Cerebellar cortex (tissue), 1 donor: ENCODE measurements at regions not wholly inside any gene's neighbourhood (a gene's known extent, or its start where the extent isn't known, plus 50 kb on each side); places are given as distances from the start of the nearest gene placed in this dataset.

Experiments used
- DNase-seq: peaks from one replicate; pipeline ENCODE4 v3.0.0-alpha.2; 2015; ENCODE audit warnings: low spot score

DNA sequence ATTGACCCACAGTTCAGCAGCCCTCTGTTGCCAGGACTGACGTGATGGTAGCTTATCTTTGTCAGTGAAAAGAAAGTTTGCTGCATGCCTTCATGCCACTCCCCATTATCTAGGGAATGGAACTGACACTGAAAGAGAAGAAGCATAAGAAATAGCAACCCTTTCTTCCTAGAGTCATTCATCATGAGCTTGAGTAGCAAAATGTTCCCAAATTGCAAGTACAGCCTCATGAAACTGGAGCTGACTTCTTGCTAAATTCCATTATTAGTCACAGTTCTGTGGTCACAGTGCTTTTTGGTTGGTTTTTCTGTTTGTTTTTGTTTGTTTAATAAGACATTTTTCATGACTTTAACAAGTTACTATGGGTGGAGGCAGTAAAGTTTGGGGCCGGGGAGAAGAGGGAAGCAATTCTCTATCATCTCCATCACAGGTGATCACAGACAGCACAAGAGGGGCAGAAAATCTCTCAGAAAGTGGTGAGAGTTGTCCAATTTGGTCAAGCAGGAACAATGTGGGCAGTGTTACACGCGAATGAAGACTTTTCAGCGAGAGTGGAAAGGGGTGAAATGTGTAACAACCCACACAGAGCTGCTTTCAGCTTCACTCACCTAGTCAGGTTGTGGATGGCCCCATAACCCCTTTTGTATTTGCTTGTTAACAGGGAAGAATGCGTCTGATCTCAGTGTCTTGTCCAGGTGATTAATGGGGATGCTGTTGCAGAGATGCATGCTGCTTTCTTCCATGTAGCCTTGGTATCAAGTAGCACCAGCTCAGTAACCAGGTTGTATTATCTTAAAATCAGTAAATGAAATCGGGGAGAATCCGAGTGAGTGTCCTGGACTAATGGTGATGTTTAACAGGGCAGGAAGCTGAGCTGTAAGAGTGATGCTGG lies 440.4 kb downstream of the DMRT2 start:
- DNase-seq, result no peak

DNA sequence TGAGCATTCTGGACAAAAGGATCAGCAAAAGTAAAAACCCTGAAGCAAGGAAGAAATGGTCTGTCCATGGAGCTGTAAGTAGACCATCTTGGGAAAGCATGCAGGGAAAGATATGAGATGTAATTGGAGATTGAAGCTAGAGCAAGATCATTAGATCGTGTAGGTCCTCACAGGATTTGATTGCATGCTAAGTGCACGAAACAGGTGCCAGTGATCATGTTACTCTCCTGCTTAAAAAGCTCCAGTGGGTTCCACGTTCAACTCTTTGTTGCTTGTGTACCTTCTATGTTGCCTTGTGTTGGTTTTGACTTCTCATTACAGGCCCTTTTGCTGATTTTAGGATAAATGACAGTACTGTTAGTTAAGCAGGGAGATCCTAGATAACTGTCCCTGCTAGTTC lies 442.0 kb downstream of the DMRT2 start:
- DNase-seq, result no peak

DNA sequence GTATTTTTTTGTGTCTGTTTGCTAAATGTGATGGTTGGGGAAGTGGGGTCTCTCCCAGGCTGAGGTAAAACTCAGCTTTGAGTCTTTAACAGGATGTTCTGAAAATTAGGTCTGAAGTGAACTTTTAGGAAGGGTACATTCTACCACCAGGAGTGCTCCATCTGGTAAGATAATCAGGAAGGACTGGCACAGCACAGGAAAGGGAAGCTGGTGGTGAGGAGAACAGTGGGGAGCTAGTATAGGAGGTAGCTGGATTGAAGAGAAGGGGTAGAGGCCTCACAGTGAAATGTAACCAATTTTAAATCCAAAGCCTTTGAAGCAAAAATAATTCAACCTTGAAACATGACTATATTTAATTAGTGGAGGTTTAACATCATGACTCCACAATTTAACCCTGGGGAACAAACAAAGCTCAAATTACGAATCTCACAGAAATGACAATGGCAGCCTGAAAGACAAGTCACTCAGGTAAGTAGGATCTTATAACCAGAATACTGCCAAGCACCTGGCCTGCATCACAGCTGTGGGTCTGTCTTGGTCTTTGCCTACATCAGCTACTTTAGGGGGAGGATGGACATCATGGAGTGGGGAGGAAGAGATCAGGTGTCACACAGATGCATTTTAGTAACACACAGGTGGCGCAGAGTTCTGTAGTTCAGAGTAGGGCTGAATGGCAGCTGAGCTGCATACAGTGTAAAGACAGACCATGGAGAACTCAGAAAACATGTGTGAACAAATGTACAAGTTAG lies 445.3 kb downstream of the DMRT2 start:
- DNase-seq, result no peak

DNA sequence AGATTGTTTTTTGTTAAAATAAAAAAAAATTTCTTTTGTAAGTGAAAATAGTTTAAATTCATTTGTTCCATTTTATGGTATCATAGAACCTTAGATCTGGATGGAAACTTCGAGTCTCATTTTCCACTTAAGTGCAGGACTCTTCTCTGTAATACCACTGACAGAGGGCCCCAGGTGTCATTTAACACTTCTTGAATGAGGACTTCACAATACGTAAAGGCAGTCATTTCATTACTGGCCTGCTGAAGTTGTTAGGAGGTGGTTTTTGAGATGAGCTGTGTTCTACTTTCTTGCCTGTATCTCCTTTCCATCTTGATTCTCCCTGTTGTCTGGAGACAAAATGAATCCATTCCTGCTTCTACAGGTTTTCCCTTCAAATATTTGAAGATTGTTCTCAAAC lies 455.3 kb downstream of the DMRT2 start:
- no peak for DNase-seq

DNA sequence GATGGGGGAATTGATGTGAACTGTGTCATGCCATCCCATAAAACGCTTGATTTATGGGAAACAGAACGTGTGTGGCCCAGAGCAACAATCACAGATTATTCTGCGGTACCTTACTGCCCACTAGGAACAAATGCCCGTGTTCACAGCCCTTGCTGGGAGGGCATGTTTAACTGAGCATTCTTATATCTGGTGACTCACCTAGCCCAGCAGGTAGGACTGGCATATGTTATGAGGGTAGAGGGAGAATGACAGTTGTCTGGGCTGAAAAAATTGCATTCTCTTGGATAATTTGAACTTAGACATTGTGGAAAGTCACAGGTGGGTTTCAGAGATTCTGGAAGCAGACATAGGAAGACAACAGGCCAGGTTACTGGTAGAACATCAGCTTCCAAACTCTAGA lies 460.6 kb downstream of the DMRT2 start:
- no peak for DNase-seq

DNA sequence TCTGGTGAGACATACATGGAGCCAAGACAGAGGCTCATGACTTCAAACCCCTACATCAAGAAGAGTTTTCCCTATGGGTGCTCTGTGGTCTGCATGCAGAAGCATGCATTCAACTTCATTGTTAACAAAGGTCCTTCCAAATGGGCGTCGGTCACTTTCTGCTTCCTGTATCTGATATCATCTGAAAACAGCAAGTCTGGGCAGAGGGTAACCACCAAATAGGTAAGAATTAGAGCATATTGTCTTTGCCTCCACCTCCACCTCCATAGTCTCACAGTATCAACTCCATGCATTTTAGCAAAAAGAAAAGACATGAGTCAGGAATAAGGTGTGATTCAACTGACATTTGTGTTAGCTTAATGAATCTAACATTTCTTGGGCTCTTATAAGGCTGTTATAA lies 462.9 kb downstream of the DMRT2 start:
- DNase-seq, result no peak

DNA sequence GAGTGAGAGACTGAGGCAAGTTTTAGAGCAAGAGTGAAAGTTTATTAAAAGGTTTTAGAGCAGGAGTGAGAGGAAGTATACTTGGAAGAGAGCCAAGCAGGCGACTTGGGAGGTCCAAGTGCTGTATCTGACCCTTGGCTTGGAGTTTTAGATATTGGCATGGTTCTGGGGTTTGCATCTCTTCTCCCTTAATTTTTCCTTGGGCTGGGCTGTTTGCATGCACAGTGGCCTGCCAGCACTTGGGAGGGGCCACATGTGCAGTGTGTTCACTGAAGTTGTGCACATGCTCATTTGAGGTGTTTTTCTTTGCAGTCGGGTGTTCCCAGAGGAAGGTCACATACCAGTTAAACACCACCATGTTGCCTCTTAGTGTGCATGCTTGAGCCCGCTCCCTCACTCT lies 464.1 kb downstream of the DMRT2 start:
- no peak for DNase-seq

DNA sequence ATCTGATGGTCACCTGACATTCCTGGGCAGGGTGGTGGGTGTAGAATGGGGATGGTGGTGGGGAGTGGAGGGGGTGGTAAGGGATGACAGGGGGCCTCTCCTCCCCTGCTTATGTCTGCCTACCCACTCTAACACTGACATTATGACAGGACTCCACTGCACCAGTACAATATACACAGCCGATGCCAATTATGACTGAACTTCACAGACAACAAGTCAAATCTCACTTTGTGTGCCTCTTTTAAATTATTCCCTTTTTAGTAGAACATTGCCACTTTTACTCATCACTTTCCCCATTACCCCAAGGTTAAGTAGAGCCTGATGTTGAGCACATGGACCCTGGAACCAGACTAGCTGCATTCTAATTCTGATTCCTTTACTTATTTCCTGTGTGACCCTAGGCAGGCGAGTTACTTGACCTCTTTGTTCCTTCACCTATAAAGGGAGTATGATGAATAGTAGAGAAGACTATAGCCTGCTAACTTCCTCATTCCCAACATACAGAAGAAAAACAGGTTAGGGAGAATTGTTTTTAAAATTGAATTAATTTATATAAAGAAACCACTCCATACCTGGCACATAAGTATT lies 464.7 kb downstream of the DMRT2 start:
- DNase-seq, result no peak

DNA sequence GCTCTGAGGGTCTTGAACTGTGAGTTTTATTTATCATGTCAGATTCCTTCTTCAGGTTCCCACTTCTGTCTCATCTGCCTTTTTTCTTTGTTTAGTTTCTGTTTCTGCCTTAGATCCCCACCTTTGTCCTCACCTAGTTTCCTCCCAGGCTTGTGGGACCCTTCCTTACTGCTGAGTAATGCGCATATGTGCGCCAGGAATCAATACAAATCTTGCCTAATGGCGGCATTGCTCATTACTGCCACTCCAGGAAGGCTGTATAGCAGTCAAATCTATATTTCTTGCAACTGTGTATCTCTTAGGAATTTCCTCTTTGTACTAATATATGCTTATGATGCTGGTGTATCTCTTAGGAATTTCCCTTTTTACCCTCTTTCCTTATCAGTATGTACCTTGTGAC lies 465.4 kb downstream of the DMRT2 start:
- no peak for DNase-seq

DNA sequence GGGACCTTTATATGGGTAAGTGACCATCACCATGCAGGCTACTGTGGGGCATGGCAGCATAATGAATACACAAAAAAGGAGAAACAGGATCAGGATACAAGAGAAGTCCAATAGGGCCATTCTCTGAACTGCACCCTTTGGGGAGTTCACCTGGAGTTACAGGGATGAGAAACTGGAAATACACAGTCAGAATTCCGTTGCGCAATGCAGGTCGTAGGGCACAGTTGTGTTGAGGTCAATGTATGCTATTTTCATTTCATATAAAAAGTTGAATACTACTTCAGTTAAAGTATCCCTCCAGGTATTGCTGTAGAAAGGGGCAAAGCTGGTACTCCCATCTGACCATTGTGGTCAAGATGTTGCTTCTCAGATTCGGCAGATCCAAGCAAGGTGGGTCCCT lies 471.4 kb downstream of the DMRT2 start:
- DNase-seq, result no peak

DNA sequence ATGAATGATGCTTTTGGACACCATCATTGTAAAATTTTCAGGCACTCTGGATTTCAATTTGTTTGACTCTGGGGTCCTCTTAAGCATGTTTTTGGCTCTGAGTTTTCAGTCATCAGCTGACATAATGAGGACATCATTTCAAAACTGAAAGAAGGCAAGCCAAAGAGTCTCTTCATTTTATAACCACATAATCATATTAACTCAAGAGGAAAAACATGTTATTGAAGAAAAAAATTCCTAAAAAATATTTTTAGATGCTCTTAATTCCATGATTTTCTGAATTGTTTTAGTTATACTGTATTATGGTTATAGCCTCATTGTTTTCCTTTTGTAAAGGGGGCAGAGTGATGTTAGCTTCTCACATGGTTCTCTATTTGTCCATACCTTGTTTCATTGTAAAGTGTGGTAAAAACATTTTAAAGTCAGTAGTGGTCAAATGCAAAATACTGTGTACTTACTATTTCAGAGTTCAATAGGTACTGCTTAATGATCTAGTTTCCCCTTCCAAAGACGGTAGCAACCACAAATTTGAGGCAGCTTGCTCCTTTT lies 472.1 kb downstream of the DMRT2 start:
- no peak for DNase-seq

DNA sequence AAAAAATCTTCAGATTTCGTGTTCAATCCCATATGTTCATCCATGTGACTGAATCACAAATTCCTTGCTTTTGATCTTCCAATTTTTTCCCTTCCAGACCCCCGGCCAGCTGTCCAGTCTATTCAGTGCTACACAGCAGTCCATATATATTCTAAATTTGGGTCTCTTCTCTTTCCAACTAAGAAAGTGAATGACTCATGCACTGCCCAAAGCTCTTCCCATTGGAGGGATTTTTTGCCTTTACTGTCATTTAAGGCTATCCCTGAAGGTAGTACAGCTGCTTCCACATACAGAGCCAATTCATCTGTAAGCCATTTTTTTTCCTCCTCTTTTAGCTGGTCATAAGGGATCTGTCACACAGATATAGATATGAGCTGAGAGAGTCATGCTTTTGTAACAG lies 478.3 kb downstream of the DMRT2 start:
- DNase-seq, result no peak

DNA sequence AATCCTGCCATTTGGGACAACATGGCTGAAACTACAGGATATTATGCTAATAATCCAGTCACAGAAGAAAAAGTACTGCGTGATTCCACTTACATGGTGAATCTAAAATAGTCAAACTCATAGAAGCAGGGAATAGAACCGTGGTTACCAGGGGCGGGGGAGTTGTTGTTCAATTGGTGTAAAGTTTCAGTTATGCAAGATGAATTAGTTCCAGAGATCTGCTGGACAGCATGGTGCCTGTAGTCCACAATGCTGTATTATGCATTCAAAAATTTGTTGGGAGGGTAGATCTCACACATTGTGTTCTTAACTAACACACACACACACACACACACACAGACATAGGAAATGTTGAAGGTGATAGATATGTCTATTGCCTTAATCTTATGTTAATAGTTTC lies 480.5 kb downstream of the DMRT2 start:
- no peak for DNase-seq

DNA sequence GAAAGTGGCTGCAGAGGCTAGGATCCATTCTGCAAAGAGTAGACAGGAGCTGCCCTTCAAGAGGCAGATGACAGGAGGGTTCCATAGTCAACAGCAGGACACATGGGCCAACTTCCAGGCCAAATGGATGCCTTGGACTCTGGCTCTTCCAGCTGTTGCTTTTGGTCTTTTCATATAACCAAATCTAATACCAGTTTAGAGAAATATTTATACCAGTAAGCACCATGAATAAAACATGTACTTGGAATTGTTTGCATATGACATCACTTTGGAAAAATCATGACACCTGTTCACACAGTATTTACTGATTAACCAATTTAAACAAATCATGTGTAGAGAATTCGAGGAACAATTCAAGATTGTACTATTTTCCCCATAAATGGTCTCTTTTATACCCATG lies 481.3 kb downstream of the DMRT2 start:
- no peak for DNase-seq

DNA sequence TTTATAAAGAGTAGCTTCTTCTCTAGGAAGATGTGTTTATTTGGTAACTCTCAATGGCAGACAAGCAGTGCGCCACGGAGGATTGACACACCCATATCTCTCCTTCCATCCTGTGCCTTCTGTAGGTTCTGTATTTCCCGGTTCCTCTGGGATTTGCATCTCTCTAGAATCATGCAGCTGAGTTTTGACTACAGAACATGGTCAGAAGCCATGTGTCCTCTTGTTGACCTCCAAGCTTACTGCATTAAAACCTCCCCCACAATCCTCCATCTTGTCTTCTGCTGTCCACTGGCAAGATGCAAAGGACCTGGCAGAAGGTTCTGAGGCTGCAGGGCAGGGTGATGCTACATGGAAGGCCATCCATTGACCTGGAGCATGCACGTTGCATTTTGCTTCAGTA lies 482.0 kb downstream of the DMRT2 start:
- DNase-seq, result no peak

DNA sequence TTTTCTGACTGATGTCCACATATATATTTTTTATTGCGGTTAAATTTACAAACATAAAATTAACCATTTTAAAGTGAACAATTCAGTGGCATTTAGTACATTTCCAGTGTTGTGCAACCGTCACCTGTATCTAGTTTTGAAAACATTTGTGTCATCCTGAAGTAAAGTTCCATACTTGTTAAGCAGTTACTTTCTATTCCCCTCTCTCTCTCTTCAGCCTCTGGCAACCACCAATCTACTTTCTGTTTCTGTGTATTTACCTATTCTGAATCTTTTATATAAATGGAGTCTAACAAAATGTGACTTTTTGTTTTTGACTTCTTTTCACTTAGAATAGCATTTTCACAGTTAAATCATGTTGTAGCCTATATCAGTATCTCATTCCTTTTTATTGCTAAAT lies 480.1 kb upstream of the SMARCA2 start:
- DNase-seq, result no peak

DNA sequence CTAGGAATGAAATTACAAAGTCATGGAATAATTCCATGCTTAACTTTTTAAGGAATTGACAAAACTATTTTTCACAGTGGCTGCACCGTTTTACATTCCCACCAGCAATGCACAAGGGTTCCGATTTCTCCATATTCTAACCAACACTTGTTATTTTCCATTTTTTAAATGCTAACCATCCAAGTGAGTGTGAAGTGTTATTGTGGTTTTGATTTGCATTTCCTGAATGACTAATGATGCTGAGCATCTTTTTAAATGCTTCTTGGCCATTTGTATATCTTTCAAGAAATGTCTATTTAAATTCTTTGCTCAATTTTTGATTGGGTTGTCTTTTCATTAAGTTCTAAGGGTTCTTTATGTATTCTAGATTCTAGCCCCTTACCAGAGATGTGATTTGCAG lies 479.5 kb upstream of the SMARCA2 start:
- no peak for DNase-seq

DNA sequence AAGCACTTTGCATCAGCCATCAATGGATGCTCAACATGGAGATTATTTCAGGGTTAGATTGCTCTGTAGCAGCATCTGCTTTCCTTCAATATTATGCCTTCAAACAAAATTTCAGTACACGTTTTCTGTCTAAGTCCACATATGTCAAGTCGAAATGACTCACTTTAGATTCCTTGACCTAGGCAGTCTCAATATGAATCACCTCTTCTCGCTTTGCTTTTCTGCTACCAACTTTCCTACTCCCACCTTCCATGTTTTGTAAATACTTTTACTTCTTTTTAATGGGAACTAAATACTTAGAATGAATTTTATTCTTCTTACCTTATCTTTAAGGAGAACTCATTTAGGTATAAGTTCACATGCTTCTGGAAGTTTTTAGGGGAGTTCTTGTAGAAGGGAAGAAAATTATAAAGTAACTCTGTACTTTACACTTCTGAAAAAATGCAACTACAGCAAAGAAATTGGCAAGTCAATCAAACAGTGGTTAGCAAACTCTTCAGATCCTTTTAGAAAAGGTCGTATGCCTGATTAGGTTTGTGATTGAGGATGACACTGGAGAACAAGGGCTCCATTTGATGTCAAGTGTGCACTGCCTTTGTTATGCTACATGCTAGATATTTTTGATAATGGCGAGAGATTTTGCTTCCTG lies 478.5 kb upstream of the SMARCA2 start:
- no peak for DNase-seq

DNA sequence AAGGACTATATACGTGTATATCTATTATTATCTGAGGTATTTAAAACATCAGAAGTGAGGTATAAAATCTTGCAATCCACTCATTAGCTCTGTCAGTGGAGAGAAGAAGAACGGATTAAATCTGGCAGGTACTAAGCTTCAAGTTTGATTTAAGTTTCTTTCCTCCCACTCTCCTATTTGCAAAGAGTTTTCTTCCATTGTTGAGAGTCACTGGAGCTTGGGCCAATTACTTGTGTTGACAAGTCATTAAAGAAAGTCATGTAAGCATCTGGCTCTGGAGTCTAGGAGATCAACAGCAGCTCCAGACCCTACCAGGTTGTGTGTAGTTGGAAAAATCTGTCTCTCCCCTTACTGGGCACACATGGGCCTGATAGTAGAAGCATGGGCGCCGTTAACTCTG lies 476.8 kb upstream of the SMARCA2 start:
- DNase-seq, result no peak

DNA sequence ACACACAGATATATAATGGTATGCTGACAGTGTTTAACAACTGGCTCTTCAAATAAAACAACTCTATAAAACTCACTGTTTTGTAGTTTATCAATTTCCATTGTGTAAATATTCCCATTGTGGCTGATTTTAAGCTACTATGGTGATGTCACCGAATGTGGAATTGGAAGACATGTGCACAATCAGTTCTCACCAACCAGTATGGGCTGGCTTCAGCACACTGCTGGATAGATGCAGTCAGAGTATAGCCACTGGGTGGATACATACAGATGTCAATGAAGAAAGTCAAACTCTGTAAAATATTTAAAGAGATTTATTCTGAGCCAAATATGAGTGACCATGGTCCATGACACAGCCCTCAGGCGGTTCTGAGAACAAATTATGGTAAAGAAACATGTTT lies 475.9 kb upstream of the SMARCA2 start:
- DNase-seq, result no peak

DNA sequence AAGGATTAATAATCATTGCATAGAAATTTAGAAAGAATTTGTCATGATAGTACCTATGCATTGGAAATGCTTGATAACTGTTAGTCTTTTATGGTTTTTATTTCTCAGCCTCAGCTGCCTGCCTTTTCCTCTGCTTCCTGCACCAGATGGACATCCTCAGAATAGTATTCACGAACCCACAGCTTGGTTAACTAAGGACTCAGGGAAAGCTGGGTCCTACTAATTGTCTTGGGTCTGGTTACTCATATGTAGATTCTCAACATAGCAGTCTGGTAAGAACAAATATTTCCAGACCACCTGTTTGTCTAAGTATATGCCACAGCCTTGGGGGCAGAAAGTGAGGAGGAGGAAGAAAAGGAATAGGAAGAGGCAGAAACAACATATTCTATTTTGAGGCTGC lies 464.5 kb upstream of the SMARCA2 start:
- no peak for DNase-seq
